Upper lobe of left lung (tissue), 6 donors: ENCODE measurements at regions not wholly inside any gene's neighbourhood (a gene's known extent, or its start where the extent isn't known, plus 50 kb on each side); places are given as distances from the start of the nearest gene placed in this dataset.
"Not testable (repeated sequence)": the region's sequence is repeated elsewhere in the genome, so short reads cannot be mapped to it uniquely, and the experiment has no call there.

ENCODE experiments used
- ATAC-seq, 2 donors: fragments of 200-7000 bp; cut with Tn5 transposase; one replicate each; pipeline ENCODE4 v1.9.1; 2022; ENCODE audit warnings: mild to moderate bottlenecking in 2 of 2, moderate library complexity in 2 of 2; ENCODE audit not compliant: low FRiP score in 2 of 2
- DNase-seq, 2 donors: peaks; one replicate each; pipeline ENCODE4 v3.0.0-alpha.2; 2019 to 2020
- H3K27ac ChIP-seq, 4 donors: fragments of 200-600 bp; sonication (generic); one replicate each; pipeline ENCODE4 v1.5.1; 2016 to 2019
- H3K27me3 ChIP-seq, 4 donors: fragments of 200-600 bp; sonication (generic); one replicate each; pipeline ENCODE4 v1.5.1; 2017 to 2019
- H3K36me3 ChIP-seq, 4 donors: fragments of 200-600 bp; sonication (generic); one replicate each; pipeline ENCODE4 v1.5.1; 2016 to 2019
- H3K4me1 ChIP-seq, 4 donors: fragments of 200-600 bp; sonication (generic); one replicate each; pipeline ENCODE4 v1.5.1; 2018 to 2019
- H3K4me3 ChIP-seq, 4 donors: fragments of 200-600 bp; sonication (generic); one replicate each; pipeline ENCODE4 v1.5.1; 2017 to 2019; ENCODE audit warnings: mild to moderate bottlenecking in 2 of 4, moderate library complexity in 1 of 4
- H3K9me3 ChIP-seq, 4 donors: fragments of 200-600 bp; sonication (generic); one replicate each; pipeline ENCODE4 v1.5.1; 2018 to 2019
- CTCF ChIP-seq, 6 experiments: fragments of 450-650 bp in 4 of 6; fragments of 200-600 bp in 2 of 6; sonication (generic) in 2 of 6; IDR thresholded peaks; one replicate each; pipeline ENCODE4 v1.5.1; 2016 to 2019; ENCODE audit warnings: antibody characterized with exemption in 6 of 6
- EP300 ChIP-seq, 4 donors: sonication (generic); formaldehyde crosslinking; IDR thresholded peaks; one replicate each; pipeline ENCODE4 v1.5.1; 2017; ENCODE audit warnings: antibody characterized with exemption in 4 of 4, control low read depth in 2 of 4
- POLR2A ChIP-seq, 4 donors: fragments of 450-650 bp; IDR thresholded peaks; one replicate each; pipeline ENCODE4 v1.5.1; 2016 to 2017; ENCODE audit warnings: antibody characterized with exemption in 4 of 4, mild to moderate bottlenecking in 2 of 4
- POLR2AphosphoS5 ChIP-seq, 2 donors: sonication (generic); formaldehyde crosslinking; IDR thresholded peaks; one replicate each; pipeline ENCODE4 v1.5.1; 2017; ENCODE audit warnings: antibody characterized with exemption in 2 of 2
- WGBS, 2 donors: methylation state at CpG; one replicate each; pipeline ENCODE4 v1.1.5; 2017 to 2018; 5-methylcytosine and 5-hydroxymethylcytosine counted together
- donor health status: DM: no; HTN: no; CAD: no; lungs with moderate emphysema.
- donor health status: DM: no; HTN: yes; CAD: no; lungs with severe emphysema.

GRCh38 chr12:100083308-100083707 lies 59.4 kb downstream of the BLTP3B start:
- no peaks in the 10 kb centered on the region for H3K9me3 ChIP-seq
- TF ChIP-seq EP300 (IDR thresholded peaks at IDR 0.05) = no peak
- TF ChIP-seq POLR2A (IDR thresholded peaks at IDR 0.05) = no peak
- TF ChIP-seq POLR2AphosphoS5 (IDR thresholded peaks at IDR 0.05) = no peak
- H3K36me3 ChIP-seq = peaks cover 6 to 70% (median 40%) of the 10 kb centered on the region in 4 donors
- WGBS, 2 donors = 94 to 95% methylated on average over 2 of the region's 2 CpGs
- no peak overlapping the region for H3K27ac ChIP-seq
- DNase-seq = no peak
- no peaks in the 10 kb centered on the region for H3K27me3 ChIP-seq
- no peaks in the 10 kb centered on the region for H3K4me1 ChIP-seq
- no peak overlapping the region for H3K4me3 ChIP-seq
- ATAC-seq = no peak

GRCh38 chr12:100078777-100079176 lies 63.9 kb downstream of the BLTP3B start:
- not testable (repeated sequence) for H3K4me1 ChIP-seq, H3K27ac ChIP-seq, ATAC-seq, H3K4me3 ChIP-seq, H3K27me3 ChIP-seq, H3K9me3 ChIP-seq, DNase-seq
- 98 to 99% methylated on average over 3 of the region's 3 CpGs for WGBS, 2 donors
- H3K36me3 ChIP-seq = peaks cover 6 to 55% (median 37%) of the 10 kb centered on the region in 4 donors

GRCh38 chr12:100077367-100077766 lies 65.3 kb downstream of the BLTP3B start:
- DNase-seq = no peak
- Histone ChIP-seq H3K4me1 (no peaks in the 10 kb centered on the region), H3K9me3 (no peaks in the 10 kb centered on the region), H3K36me3 (peaks cover 2 to 43% (median 32%) of the 10 kb centered on the region in 4 donors), H3K27ac (no peak overlapping the region), H3K4me3 (no peak overlapping the region), H3K27me3 (no peaks in the 10 kb centered on the region)
- ATAC-seq = no peak
- no peak for TF ChIP-seq EP300 (IDR thresholded peaks at IDR 0.05)
- TF ChIP-seq POLR2AphosphoS5 (IDR thresholded peaks at IDR 0.05) = no peak
- no peak for TF ChIP-seq CTCF (IDR thresholded peaks at IDR 0.05)
- TF ChIP-seq POLR2A (IDR thresholded peaks at IDR 0.05) = no peak
- 79 to 91% methylated on average over 3 of the region's 3 CpGs for WGBS, 2 donors

GRCh38 chr12:100075598-100075997 lies 67.1 kb downstream of the BLTP3B start:
- Histone ChIP-seq H3K36me3 (peaks cover 0 to 36% (median 15%) of the 10 kb centered on the region in 4 donors), H3K27ac (no peak overlapping the region), H3K4me3 (no peak overlapping the region), H3K27me3 (no peaks in the 10 kb centered on the region), H3K4me1 (no peaks in the 10 kb centered on the region), H3K9me3 (no peaks in the 10 kb centered on the region)
- TF ChIP-seq EP300 (IDR thresholded peaks at IDR 0.05) (no peak), POLR2A (IDR thresholded peaks at IDR 0.05) (no peak), CTCF (IDR thresholded peaks at IDR 0.05) (no peak), POLR2AphosphoS5 (IDR thresholded peaks at IDR 0.05) (no peak)
- ATAC-seq (no peak), DNase-seq (no peak)
- WGBS, 2 donors = 85 to 88% methylated on average over 2 of the region's 2 CpGs

DNA sequence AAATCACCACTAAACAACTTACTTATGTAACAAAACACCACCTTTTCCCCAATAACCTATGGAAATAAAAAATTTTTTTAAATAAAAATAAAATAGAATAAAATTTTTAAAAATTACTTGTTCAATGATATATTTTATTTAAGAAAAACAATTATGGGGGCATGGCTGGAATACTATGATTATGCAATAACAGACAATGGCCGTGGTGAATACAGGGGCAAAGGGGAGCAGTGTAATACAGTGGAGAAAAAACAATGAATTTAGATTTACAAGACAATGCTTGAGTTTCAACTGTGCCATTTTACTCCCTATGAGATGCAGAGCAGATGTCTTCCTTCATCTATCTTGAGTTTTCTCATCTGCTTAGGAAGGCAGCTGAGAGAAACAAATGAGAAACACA lies 72.9 kb downstream of the BLTP3B start:
- Histone ChIP-seq H3K36me3 (peaks cover 0 to 42% (median 7%) of the 10 kb centered on the region in 4 donors), H3K27ac (no peak overlapping the region), H3K9me3 (peaks cover 0 to 4% (median 2%) of the 10 kb centered on the region in 4 donors), H3K4me3 (no peak overlapping the region), H3K4me1 (no peaks in the 10 kb centered on the region), H3K27me3 (no peaks in the 10 kb centered on the region)
- no peak for TF ChIP-seq POLR2AphosphoS5 (IDR thresholded peaks at IDR 0.05)
- no peak for TF ChIP-seq EP300 (IDR thresholded peaks at IDR 0.05)
- TF ChIP-seq CTCF (IDR thresholded peaks at IDR 0.05) = no peak
- TF ChIP-seq POLR2A (IDR thresholded peaks at IDR 0.05) = no peak
- DNase-seq (no peak), ATAC-seq (no peak)
- 89 to 91% methylated on average over 1 of the region's 1 CpG for WGBS, 2 donors

GRCh38 chr12:100068305-100068704 lies 74.4 kb downstream of the BLTP3B start:
- 88 to 97% methylated on average over 1 of the region's 1 CpG for WGBS, 2 donors
- peaks cover 0 to 43% (median 7%) of the 10 kb centered on the region in 4 donors for H3K36me3 ChIP-seq
- no peak overlapping the region for H3K27ac ChIP-seq
- no peak for DNase-seq
- H3K9me3 ChIP-seq = peaks cover 0 to 5% (median 2%) of the 10 kb centered on the region in 4 donors
- no peaks in the 10 kb centered on the region for H3K27me3 ChIP-seq
- no peaks in the 10 kb centered on the region for H3K4me1 ChIP-seq
- no peak overlapping the region for H3K4me3 ChIP-seq
- TF ChIP-seq POLR2A (IDR thresholded peaks at IDR 0.05) (no peak), CTCF (IDR thresholded peaks at IDR 0.05) (no peak), POLR2AphosphoS5 (IDR thresholded peaks at IDR 0.05) (no peak), EP300 (IDR thresholded peaks at IDR 0.05) (no peak)
- ATAC-seq = no peak
